Lung (tissue), 11 donors: ENCODE measurements at regions not wholly inside any gene's neighbourhood (a gene's known extent, or its start where the extent isn't known, plus 50 kb on each side); places are given as distances from the start of the nearest gene placed in this dataset.

ENCODE experiments used
- ATAC-seq: fragments of 200-7000 bp; cut with Tn5 transposase; one replicate; pipeline ENCODE4 v1.9.1; 2020; ENCODE audit warnings: moderate number of reproducible peaks; ENCODE audit not compliant: insufficient read depth, low FRiP score
- DNase-seq, 3 donors: peaks; one replicate each; pipeline ENCODE4 v3.0.0-alpha.2; 2013 to 2017
- H3K27ac ChIP-seq, 2 donors: one replicate each; pipeline ENCODE4 v1.5.1; 2013; ENCODE audit warnings: mild to moderate bottlenecking in 2 of 2, moderate library complexity in 2 of 2, control low read depth in 1 of 2, inconsistent platforms in 1 of 2, low read depth in 1 of 2, low read length in 1 of 2
- H3K27me3 ChIP-seq, 3 donors: one replicate each; pipeline ENCODE4 v1.5.1; 2013; ENCODE audit warnings: low read length in 2 of 3; ENCODE audit not compliant: control insufficient read depth in 3 of 3, insufficient read depth in 3 of 3
- H3K36me3 ChIP-seq, 4 donors: one replicate each; pipeline ENCODE4 v1.5.1; 2013; ENCODE audit warnings: low read length in 4 of 4, mild to moderate bottlenecking in 1 of 4, moderate library complexity in 1 of 4; ENCODE audit not compliant: control insufficient read depth in 4 of 4, insufficient read depth in 4 of 4
- H3K4me1 ChIP-seq, 5 donors: one replicate each; pipeline ENCODE4 v1.5.1; 2013; ENCODE audit warnings: low read length in 5 of 5, mild to moderate bottlenecking in 2 of 5, moderate library complexity in 1 of 5; ENCODE audit not compliant: control insufficient read depth in 5 of 5, insufficient read depth in 5 of 5
- H3K4me3 ChIP-seq: one replicate; pipeline ENCODE4 v1.5.1; 2013; ENCODE audit warnings: mild to moderate bottlenecking, control low read depth, moderate library complexity
- H3K9ac ChIP-seq, 2 donors: one replicate each; pipeline ENCODE4 v1.5.1; 2013; ENCODE audit warnings: low read length in 2 of 2, control low read depth in 1 of 2; ENCODE audit not compliant: insufficient read depth in 1 of 2
- H3K9me3 ChIP-seq, 4 donors: one replicate each; pipeline ENCODE4 v1.5.1; 2013; ENCODE audit warnings: low read length in 3 of 4, mild to moderate bottlenecking in 1 of 4, moderate library complexity in 1 of 4; ENCODE audit not compliant: control insufficient read depth in 4 of 4, insufficient read depth in 3 of 4
- WGBS, 2 donors: extraction: QIAGEN DNeasy Blood & Tissue Kit; methylation state at CpG; one replicate each; pipeline ENCODE4 v1.1.7; 2013; 5-methylcytosine and 5-hydroxymethylcytosine counted together
- TF ChIP-seq, protein P1 (sequence below): IDR thresholded peaks from 2 replicates; pipeline ENCODE4 v1.5.1; 2012; ENCODE audit warnings: mild to moderate bottlenecking; ENCODE audit errors: control extremely low read depth, extremely low read depth
- donor health status: control.
- donor health status: control.
- donor health status: Bipolar disorder and iron deficiency.
- donor health status: healthy.
- donor health status: DM: yes; HTN: yes; CAD: no.

- DNase-seq (peak; percentile 54 to 81 (median 62)), ATAC-seq (no peak)
- H3K4me1 ChIP-seq, result no peaks in the 10 kb centered on the region
- no peak overlapping the region for H3K4me3 ChIP-seq
- TF ChIP-seq, protein P1, sequence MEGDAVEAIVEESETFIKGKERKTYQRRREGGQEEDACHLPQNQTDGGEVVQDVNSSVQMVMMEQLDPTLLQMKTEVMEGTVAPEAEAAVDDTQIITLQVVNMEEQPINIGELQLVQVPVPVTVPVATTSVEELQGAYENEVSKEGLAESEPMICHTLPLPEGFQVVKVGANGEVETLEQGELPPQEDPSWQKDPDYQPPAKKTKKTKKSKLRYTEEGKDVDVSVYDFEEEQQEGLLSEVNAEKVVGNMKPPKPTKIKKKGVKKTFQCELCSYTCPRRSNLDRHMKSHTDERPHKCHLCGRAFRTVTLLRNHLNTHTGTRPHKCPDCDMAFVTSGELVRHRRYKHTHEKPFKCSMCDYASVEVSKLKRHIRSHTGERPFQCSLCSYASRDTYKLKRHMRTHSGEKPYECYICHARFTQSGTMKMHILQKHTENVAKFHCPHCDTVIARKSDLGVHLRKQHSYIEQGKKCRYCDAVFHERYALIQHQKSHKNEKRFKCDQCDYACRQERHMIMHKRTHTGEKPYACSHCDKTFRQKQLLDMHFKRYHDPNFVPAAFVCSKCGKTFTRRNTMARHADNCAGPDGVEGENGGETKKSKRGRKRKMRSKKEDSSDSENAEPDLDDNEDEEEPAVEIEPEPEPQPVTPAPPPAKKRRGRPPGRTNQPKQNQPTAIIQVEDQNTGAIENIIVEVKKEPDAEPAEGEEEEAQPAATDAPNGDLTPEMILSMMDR, result no peak
- no peaks in the 10 kb centered on the region for H3K9me3 ChIP-seq
- H3K36me3 ChIP-seq, result no peaks in the 10 kb centered on the region
- H3K27ac ChIP-seq, result no peak overlapping the region
- 9 to 10% methylated on average over 7 of the region's 7 CpGs for WGBS, 2 donors
- H3K9ac ChIP-seq, result no peak overlapping the region
- H3K27me3 ChIP-seq, result no peaks in the 10 kb centered on the region
Measured at GRCh38 chr3:83523470-83524073, 1435.2 kb upstream of the CADM2 start.

GRCh38 chr3:83524901-83525300, 1433.9 kb upstream of the CADM2 start:
- H3K4me1 ChIP-seq, result no peaks in the 10 kb centered on the region
- ATAC-seq (no peak), DNase-seq (no peak)
- no peaks in the 10 kb centered on the region for H3K9me3 ChIP-seq
- H3K4me3 ChIP-seq, result no peak overlapping the region
- H3K27ac ChIP-seq, result no peak overlapping the region
- H3K27me3 ChIP-seq, result no peaks in the 10 kb centered on the region
- TF ChIP-seq, protein P1, result no peak
- no peaks in the 10 kb centered on the region for H3K36me3 ChIP-seq
- 67 to 74% methylated on average over 5 of the region's 5 CpGs for WGBS, 2 donors
- H3K9ac ChIP-seq, result no peak overlapping the region

DNA sequence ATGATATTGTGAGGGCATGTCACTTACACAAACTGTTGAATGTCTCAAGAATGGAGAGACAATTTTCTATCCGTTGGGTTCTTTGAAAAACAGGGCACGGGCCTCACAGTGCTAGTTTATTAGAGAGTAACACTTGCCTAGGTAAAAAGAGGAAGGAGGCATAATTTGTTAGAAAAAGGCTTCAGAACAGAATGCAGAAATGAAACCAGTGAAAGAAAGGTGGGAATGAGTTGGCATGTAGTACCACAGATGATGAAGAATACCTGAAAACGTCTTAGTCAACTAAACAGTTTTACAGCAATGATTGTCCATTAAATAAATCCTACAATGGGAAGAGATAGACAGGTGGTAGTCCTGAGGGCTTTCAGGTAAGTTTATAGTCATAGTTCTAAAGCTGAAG, 1399.7 kb upstream of the CADM2 start:
- H3K27me3 ChIP-seq, result no peaks in the 10 kb centered on the region
- H3K4me1 ChIP-seq, result no peaks in the 10 kb centered on the region
- DNase-seq (no peak), ATAC-seq (no peak)
- H3K27ac ChIP-seq, result no peak overlapping the region
- TF ChIP-seq, protein P1, result no peak
- 79 to 82% methylated on average over 3 of the region's 3 CpGs for WGBS, 2 donors
- H3K9me3 ChIP-seq, result peaks cover 0 to 4% (median 0%) of the 10 kb centered on the region in 4 donors
- H3K36me3 ChIP-seq, result no peaks in the 10 kb centered on the region
- H3K9ac ChIP-seq, result no peak overlapping the region
- H3K4me3 ChIP-seq, result no peak overlapping the region

DNA sequence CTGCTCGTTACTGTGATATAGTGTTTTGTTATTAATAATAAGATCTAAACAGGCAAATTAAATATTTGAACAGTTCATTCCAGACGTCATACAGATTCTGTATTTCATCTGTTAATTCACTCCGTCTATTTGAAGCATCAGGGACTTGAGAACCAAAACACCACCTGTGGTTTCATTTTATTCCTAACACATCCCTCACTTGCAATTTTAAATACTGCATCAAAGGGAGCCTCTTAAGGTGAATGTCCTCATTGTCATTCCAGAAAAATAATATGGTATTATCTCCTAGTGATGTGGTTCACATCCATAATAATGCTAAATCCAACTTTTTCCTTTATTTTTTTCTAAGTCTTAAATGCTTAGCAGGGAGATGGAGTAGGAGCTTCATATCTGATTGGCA, 1390.9 kb upstream of the CADM2 start:
- Histone ChIP-seq H3K4me3 (no peak overlapping the region), H3K36me3 (no peaks in the 10 kb centered on the region), H3K4me1 (no peaks in the 10 kb centered on the region), H3K27me3 (no peaks in the 10 kb centered on the region), H3K9me3 (no peaks in the 10 kb centered on the region), H3K27ac (no peak overlapping the region), H3K9ac (no peak overlapping the region)
- TF ChIP-seq, protein P1, result no peak
- WGBS, 2 donors, result 26 to 41% methylated on average over 3 of the region's 3 CpGs
- DNase-seq (no peak), ATAC-seq (no peak)
